ENCODE measurements at regions not wholly inside any gene's neighbourhood (a gene's known extent, or its start where the extent isn't known, plus 50 kb on each side); places are given as distances from the start of the nearest gene placed in this dataset.

GRCh38 chrX:33273535-33273934 is 62.2 kb upstream of the DMD start:
- WGBS (ENCODE audit: insufficient coverage, insufficient replicate concordance, low lambda C conversion rate, missing lambda C conversion rate), result 79% methylated on average over 1 of the region's 1 CpG
- H3K27ac ChIP-seq (ENCODE audit: control insufficient read depth, insufficient read depth), result no peak overlapping the region
- H2AFZ ChIP-seq (ENCODE audit: control insufficient read depth, low read depth, low read length), result no peak overlapping the region
- ChIA-PET RAD21 (ENCODE audit: unreplicated experiment) (no interaction called here), SMC1A (ENCODE audit: uncharacterized antibody, unreplicated experiment) (no interaction called here), CTCF (no interaction called here), POLR2A (no interaction called here)
- no peak for TF ChIP-seq SREBF1 (IDR thresholded peaks at IDR 0.05; ENCODE audit: low read length)
- no peak for TF ChIP-seq MTA3 (IDR thresholded peaks at IDR 0.05; ENCODE audit: borderline replicate concordance, low read length)
- no peak for TF ChIP-seq EP300 (IDR thresholded peaks at IDR 0.05; ENCODE audit: borderline replicate concordance in 1 of 2, control insufficient read depth in 1 of 2, low read depth in 2 of 2, low read length in 2 of 2)
- TF ChIP-seq, protein P1, sequence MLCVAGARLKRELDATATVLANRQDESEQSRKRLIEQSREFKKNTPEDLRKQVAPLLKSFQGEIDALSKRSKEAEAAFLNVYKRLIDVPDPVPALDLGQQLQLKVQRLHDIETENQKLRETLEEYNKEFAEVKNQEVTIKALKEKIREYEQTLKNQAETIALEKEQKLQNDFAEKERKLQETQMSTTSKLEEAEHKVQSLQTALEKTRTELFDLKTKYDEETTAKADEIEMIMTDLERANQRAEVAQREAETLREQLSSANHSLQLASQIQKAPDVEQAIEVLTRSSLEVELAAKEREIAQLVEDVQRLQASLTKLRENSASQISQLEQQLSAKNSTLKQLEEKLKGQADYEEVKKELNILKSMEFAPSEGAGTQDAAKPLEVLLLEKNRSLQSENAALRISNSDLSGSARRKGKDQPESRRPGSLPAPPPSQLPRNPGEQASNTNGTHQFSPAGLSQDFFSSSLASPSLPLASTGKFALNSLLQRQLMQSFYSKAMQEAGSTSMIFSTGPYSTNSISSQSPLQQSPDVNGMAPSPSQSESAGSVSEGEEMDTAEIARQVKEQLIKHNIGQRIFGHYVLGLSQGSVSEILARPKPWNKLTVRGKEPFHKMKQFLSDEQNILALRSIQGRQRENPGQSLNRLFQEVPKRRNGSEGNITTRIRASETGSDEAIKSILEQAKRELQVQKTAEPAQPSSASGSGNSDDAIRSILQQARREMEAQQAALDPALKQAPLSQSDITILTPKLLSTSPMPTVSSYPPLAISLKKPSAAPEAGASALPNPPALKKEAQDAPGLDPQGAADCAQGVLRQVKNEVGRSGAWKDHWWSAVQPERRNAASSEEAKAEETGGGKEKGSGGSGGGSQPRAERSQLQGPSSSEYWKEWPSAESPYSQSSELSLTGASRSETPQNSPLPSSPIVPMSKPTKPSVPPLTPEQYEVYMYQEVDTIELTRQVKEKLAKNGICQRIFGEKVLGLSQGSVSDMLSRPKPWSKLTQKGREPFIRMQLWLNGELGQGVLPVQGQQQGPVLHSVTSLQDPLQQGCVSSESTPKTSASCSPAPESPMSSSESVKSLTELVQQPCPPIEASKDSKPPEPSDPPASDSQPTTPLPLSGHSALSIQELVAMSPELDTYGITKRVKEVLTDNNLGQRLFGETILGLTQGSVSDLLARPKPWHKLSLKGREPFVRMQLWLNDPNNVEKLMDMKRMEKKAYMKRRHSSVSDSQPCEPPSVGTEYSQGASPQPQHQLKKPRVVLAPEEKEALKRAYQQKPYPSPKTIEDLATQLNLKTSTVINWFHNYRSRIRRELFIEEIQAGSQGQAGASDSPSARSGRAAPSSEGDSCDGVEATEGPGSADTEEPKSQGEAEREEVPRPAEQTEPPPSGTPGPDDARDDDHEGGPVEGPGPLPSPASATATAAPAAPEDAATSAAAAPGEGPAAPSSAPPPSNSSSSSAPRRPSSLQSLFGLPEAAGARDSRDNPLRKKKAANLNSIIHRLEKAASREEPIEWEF (IDR thresholded peaks at IDR 0.05; ENCODE audit: insufficient replicate concordance, low read depth, low read length), result no peak
- no peak for TF ChIP-seq KAT2A (conservative IDR thresholded peaks at IDR 0.05; ENCODE audit: control insufficient read depth, low read depth, low read length)
- no peak for TF ChIP-seq IRF4 (IDR thresholded peaks at IDR 0.05; ENCODE audit: low read depth, low read length)
- no peak for TF ChIP-seq SP1 (IDR thresholded peaks at IDR 0.05; ENCODE audit: low read depth, low read length)
- no peak for TF ChIP-seq ATF7 (IDR thresholded peaks at IDR 0.05; ENCODE audit: low read depth)
- H3K79me2 ChIP-seq (ENCODE audit: control insufficient read depth, insufficient read depth, low read length), result no peaks in the 10 kb centered on the region
- no peak overlapping the region for H3K9ac ChIP-seq (ENCODE audit: control insufficient read depth, insufficient read depth, low read length)
- DNase-seq (ENCODE audit: low read depth, low spot score) (no peak), FAIRE-seq (no peak), ATAC-seq (no peak)
- no peaks in the 10 kb centered on the region for H3K36me3 ChIP-seq (ENCODE audit: control insufficient read depth in 2 of 2, insufficient read depth in 2 of 2, low read length in 1 of 2)
- H3K4me1 ChIP-seq (ENCODE audit: control insufficient read depth, insufficient read depth, low read length), result no peaks in the 10 kb centered on the region
- no TSS peak for BruUV-seq (replicated peaks)
- intact Hi-C loops (cut with micrococcal nuclease; ENCODE audit: unreplicated experiment), result no loop called here
- no peak overlapping the region for H3K4me3 ChIP-seq
- in situ Hi-C loops (cut with MboI), result no loop called here
- no peaks in the 10 kb centered on the region for H3K27me3 ChIP-seq (replicated peaks in 1 of 2; ENCODE audit: control insufficient read depth in 2 of 2, insufficient read depth in 2 of 2, low read length in 1 of 2)
- H4K20me1 ChIP-seq (ENCODE audit: control insufficient read depth, insufficient read depth), result no peaks in the 10 kb centered on the region
- no peaks in the 10 kb centered on the region for H3K9me3 ChIP-seq (replicated peaks; ENCODE audit: control insufficient read depth, insufficient read depth, low read length)
- no peak overlapping the region for H3K4me2 ChIP-seq (ENCODE audit: control insufficient read depth, insufficient read depth)
